GM12878 (cell line): ENCODE measurements at regions not wholly inside any gene's neighbourhood (a gene's known extent, or its start where the extent isn't known, plus 50 kb on each side); places are given as distances from the start of the nearest gene placed in this dataset.

Source experiments
- ATAC-seq: fragments of 200-7000 bp; cut with Tn5 transposase; 3 replicates; pipeline ENCODE4 v1.9.1; 2020; ENCODE audit warnings: mild to moderate bottlenecking, moderate library complexity
- BruUV-seq: library from RNA; stranded (reverse); fragments of 400-500 nt; replicated peaks from 2 replicates; lab custom pipeline; 2021; lab: Mats Ljungman, UMichigan
- CTCF ChIA-PET: fragments of 300-600 bp; sonication (Branson Sonifier 250); formaldehyde crosslinking; extraction: SDS; loops from one replicate; lab custom pipeline; 2021; ENCODE audit warnings: inconsistent platforms; lab: Yijun Ruan, JAX
- POLR2A ChIA-PET: fragments of 350-600 bp; formaldehyde crosslinking; extraction: SDS; loops from one replicate; lab custom pipeline; 2021; ENCODE audit warnings: inconsistent platforms; lab: Charles Lee
- RAD21 ChIA-PET: fragments of 300-600 bp; sonication (Branson Sonifier 250); formaldehyde crosslinking; loops from one replicate; lab custom pipeline; 2023; ENCODE audit warnings: antibody characterized with exemption; ENCODE audit not compliant: unreplicated experiment; lab: Charles Lee
- SMC1A ChIA-PET: fragments of 300-600 bp; sonication (Branson Sonifier 250); formaldehyde crosslinking; loops from one replicate; lab custom pipeline; 2023; ENCODE audit not compliant: unreplicated experiment, uncharacterized antibody; lab: Charles Lee
- DNase-seq: peaks from one replicate; pipeline ENCODE4 v3.0.0-alpha.2; 2011; ENCODE audit warnings: low read depth, low spot score
- FAIRE-seq: peaks from 3 replicates; lab custom pipeline; 2011; peaks lifted over from hg19 to GRCh38; lab: Jason Lieb, UNC
- H2AFZ ChIP-seq: 2 replicates; pipeline ENCODE4 v1.6.0; 2011; ENCODE audit warnings: low read depth, low read length, control low read depth; ENCODE audit not compliant: control insufficient read depth
- H3K27ac ChIP-seq: 2 replicates; pipeline ENCODE4 v1.5.1; 2011; ENCODE audit warnings: control low read depth; ENCODE audit not compliant: control insufficient read depth, insufficient read depth
- H3K27me3 ChIP-seq, 2 experiments: replicated peaks in 1 of 2; 2 replicates each; pipeline versions ENCODE4 v1.6.0 to v1.6.1; 2011; ENCODE audit warnings: low read length in 1 of 2; ENCODE audit not compliant: control insufficient read depth in 2 of 2, insufficient read depth in 2 of 2
- H3K36me3 ChIP-seq, 2 experiments: 2 replicates each; pipeline ENCODE4 v1.5.1; 2011; ENCODE audit warnings: low read length in 1 of 2; ENCODE audit not compliant: control insufficient read depth in 2 of 2, insufficient read depth in 2 of 2
- H3K4me1 ChIP-seq: 2 replicates; pipeline ENCODE4 v1.6.1; 2011; ENCODE audit warnings: mild to moderate bottlenecking, low read length, moderate library complexity, mixed read lengths; ENCODE audit not compliant: control insufficient read depth, insufficient read depth
- H3K4me2 ChIP-seq: 2 replicates; pipeline ENCODE4 v1.6.0; 2011; ENCODE audit warnings: control low read depth; ENCODE audit not compliant: control insufficient read depth, insufficient read depth
- H3K4me3 ChIP-seq: fragments of 200-600 bp; sonication (generic); 2 replicates; pipeline ENCODE4 v1.5.1; 2016
- H3K79me2 ChIP-seq: 2 replicates; pipeline ENCODE4 v1.6.0; 2011; ENCODE audit warnings: low read length; ENCODE audit not compliant: control insufficient read depth, insufficient read depth
- H3K9ac ChIP-seq: 2 replicates; pipeline ENCODE4 v1.8.0; 2011; ENCODE audit warnings: low read length, control low read depth, mixed read lengths; ENCODE audit not compliant: control insufficient read depth, insufficient read depth
- H3K9me3 ChIP-seq: replicated peaks from 3 replicates; pipeline ENCODE4 v1.5.1; 2011; ENCODE audit warnings: mild to moderate bottlenecking, low read length; ENCODE audit not compliant: control insufficient read depth, insufficient read depth
- H4K20me1 ChIP-seq: 2 replicates; pipeline ENCODE4 v1.6.0; 2011; ENCODE audit not compliant: control insufficient read depth, insufficient read depth
- CHD1 ChIP-seq: IDR thresholded peaks from 2 replicates; pipeline ENCODE4 v1.6.1; 2012; ENCODE audit warnings: low read depth, low read length, improper control_type of control experiment
- MAX ChIP-seq: IDR thresholded peaks from 2 replicates; pipeline ENCODE4 v1.6.1; 2012; ENCODE audit warnings: low read depth, low read length, improper control_type of control experiment
- MYC ChIP-seq: IDR thresholded peaks from 2 replicates; pipeline ENCODE4 v1.6.1; 2011; ENCODE audit warnings: mild to moderate bottlenecking, low read length, moderate library complexity, inconsistent platforms; ENCODE audit not compliant: insufficient read depth, insufficient replicate concordance, insufficient read length, severe bottlenecking
- NFXL1 ChIP-seq: fragments of 450-650 bp; IDR thresholded peaks from 2 replicates; pipeline ENCODE4 v1.6.1; 2017; ENCODE audit warnings: antibody characterized with exemption, mild to moderate bottlenecking, borderline replicate concordance
- NFYB ChIP-seq: IDR thresholded peaks from 2 replicates; pipeline ENCODE4 v1.6.1; 2011; ENCODE audit warnings: low read depth, mild to moderate bottlenecking, low read length, improper control_type of control experiment, moderate library complexity; ENCODE audit not compliant: insufficient read depth
- NR2F1 ChIP-seq: fragments of 450-650 bp; conservative IDR thresholded peaks from 2 replicates; pipeline ENCODE4 v1.6.1; 2017; ENCODE audit warnings: mild to moderate bottlenecking
- SMAD1 ChIP-seq: fragments of 450-650 bp; IDR thresholded peaks from 2 replicates; pipeline ENCODE4 v1.6.1; 2018; ENCODE audit warnings: mild to moderate bottlenecking, low read depth; ENCODE audit not compliant: partially characterized antibody
- SREBF1 ChIP-seq: IDR thresholded peaks from 2 replicates; pipeline ENCODE4 v1.6.1; 2012; ENCODE audit warnings: mild to moderate bottlenecking, low read length
- ZNF207 ChIP-seq: fragments of 450-650 bp; IDR thresholded peaks from 2 replicates; pipeline ENCODE4 v1.6.1; 2014; ENCODE audit warnings: antibody characterized with exemption, mild to moderate bottlenecking, borderline replicate concordance
- WGBS: methylation state at CpG from one replicate; pipeline ENCODE4 v1.1.6; 2016; ENCODE audit warnings: low lambda C conversion rate; ENCODE audit not compliant: insufficient replicate concordance, insufficient coverage; ENCODE audit errors: missing lambda C conversion rate; 5-methylcytosine and 5-hydroxymethylcytosine counted together
- in situ Hi-C: fragments of 300-500 bp; cut with MboI; formaldehyde crosslinking; loops from 9 replicates; pipeline ENCODE4 v1.14.3; 2018; ENCODE audit warnings: mixed read lengths
- intact Hi-C: fragments of 100-400 bp; cut with micrococcal nuclease; formaldehyde crosslinking; loops from one replicate; pipeline ENCODE4 v1.14.2; 2022; ENCODE audit not compliant: unreplicated experiment
- TF ChIP-seq, protein P1 (sequence below): fragments of 150-350 bp; IDR thresholded peaks from 2 replicates; pipeline ENCODE4 v1.6.1; 2014; ENCODE audit warnings: mild to moderate bottlenecking, low read depth, low read length

- POLR2A ChIA-PET, result no interaction called here
- DNase-seq (no peak), ATAC-seq (no peak), FAIRE-seq (no peak)
- Histone ChIP-seq H3K9ac (no peak overlapping the region), H3K9me3 (no peaks in the 10 kb centered on the region), H3K4me2 (no peak overlapping the region), H4K20me1 (no peaks in the 10 kb centered on the region), H3K4me1 (no peaks in the 10 kb centered on the region), H3K27me3 (no peaks in the 10 kb centered on the region), H3K79me2 (no peaks in the 10 kb centered on the region), H3K36me3 (no peaks in the 10 kb centered on the region), H3K4me3 (no peak overlapping the region), H2AFZ (no peak overlapping the region), H3K27ac (no peak overlapping the region)
- BruUV-seq, result no TSS peak
- in situ Hi-C loops (no loop called here), intact Hi-C loops (no loop called here)
- CTCF ChIA-PET, result no interaction called here
- RAD21 ChIA-PET, result no interaction called here
- SMC1A ChIA-PET, result no interaction called here
- 37% methylated on average over 5 of the region's 5 CpGs for WGBS
- TF ChIP-seq NFXL1 (no peak), ZNF207 (no peak), MAX (no peak), SREBF1 (no peak), SMAD1 (no peak), MYC (no peak), CHD1 (no peak), NFYB (no peak), NR2F1 (no peak)
- TF ChIP-seq, protein P1, sequence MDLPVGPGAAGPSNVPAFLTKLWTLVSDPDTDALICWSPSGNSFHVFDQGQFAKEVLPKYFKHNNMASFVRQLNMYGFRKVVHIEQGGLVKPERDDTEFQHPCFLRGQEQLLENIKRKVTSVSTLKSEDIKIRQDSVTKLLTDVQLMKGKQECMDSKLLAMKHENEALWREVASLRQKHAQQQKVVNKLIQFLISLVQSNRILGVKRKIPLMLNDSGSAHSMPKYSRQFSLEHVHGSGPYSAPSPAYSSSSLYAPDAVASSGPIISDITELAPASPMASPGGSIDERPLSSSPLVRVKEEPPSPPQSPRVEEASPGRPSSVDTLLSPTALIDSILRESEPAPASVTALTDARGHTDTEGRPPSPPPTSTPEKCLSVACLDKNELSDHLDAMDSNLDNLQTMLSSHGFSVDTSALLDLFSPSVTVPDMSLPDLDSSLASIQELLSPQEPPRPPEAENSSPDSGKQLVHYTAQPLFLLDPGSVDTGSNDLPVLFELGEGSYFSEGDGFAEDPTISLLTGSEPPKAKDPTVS, result no peak
Measured at GRCh38 chr14:81801921-81802320, 268.3 kb upstream of the SEL1L start.
